Skin epidermis (tissue), 12 donors: ENCODE measurements at regions not wholly inside any gene's neighbourhood (a gene's known extent, or its start where the extent isn't known, plus 50 kb on each side); places are given as distances from the start of the nearest gene placed in this dataset.
"Not testable (repeated sequence)": the region's sequence is repeated elsewhere in the genome, so short reads cannot be mapped to it uniquely, and the experiment has no call there.

Source experiments
- H3K27ac ChIP-seq, 21 experiments: fragments of 200-600 bp; sonication (generic) in 11 of 21; one replicate each; pipeline ENCODE4 v1.5.0; 2020; ENCODE audit warnings: mild to moderate bottlenecking in 3 of 21, inconsistent platforms in 2 of 21, moderate library complexity in 2 of 21
- H3K4me3 ChIP-seq, 7 experiments: fragments of 200-600 bp; sonication (generic) in 2 of 7; one replicate each; pipeline ENCODE4 v1.5.0; 2020; ENCODE audit warnings: inconsistent platforms in 2 of 7, mild to moderate bottlenecking in 2 of 7, moderate library complexity in 1 of 7

- Histone ChIP-seq H3K27ac (peak overlapping the region in 6 of 21 experiments; percentile 11 to 86 (median 61)), H3K4me3 (no peak overlapping the region)
These were observed 176.1 kb upstream of the CDH5 start for GRCh38 chr16:66190411-66190810.

GRCh38 chr16:66189951-66190350 lies 176.5 kb upstream of the CDH5 start:
- no peak overlapping the region for H3K4me3 ChIP-seq
- peak overlapping the region in 6 of 21 experiments; percentile 59 to 86 (median 72) for H3K27ac ChIP-seq

GRCh38 chr16:66188917-66189725 lies 177.4 kb upstream of the CDH5 start:
- peak overlapping the region in 16 of 21 experiments; percentile 1 to 86 (median 56) for H3K27ac ChIP-seq

GRCh38 chr16:66186251-66186785 lies 180.2 kb upstream of the CDH5 start:
- H3K27ac ChIP-seq: no peak overlapping the region
- no peak overlapping the region for H3K4me3 ChIP-seq

More at GRCh38 chr16:66188917-66189725, 177.4 kb upstream of the CDH5 start:
- no peak overlapping the region for H3K4me3 ChIP-seq

- Histone ChIP-seq H3K4me3 (no peak overlapping the region), H3K27ac (no peak overlapping the region)
These were observed 183.9 kb upstream of the CDH5 start for GRCh38 chr16:66182592-66182991.

- Histone ChIP-seq H3K4me3 (no peak overlapping the region), H3K27ac (no peak overlapping the region)
These were observed 189.8 kb upstream of the CDH5 start for GRCh38 chr16:66176731-66177130.

GRCh38 chr16:66176111-66176510 lies 190.4 kb upstream of the CDH5 start:
- Histone ChIP-seq H3K27ac (no peak overlapping the region), H3K4me3 (no peak overlapping the region)

- no peak overlapping the region for H3K27ac ChIP-seq
These were observed 190.9 kb upstream of the CDH5 start for GRCh38 chr16:66175636-66176035.

GRCh38 chr16:66175058-66175457 lies 191.4 kb upstream of the CDH5 start:
- Histone ChIP-seq H3K27ac (no peak overlapping the region), H3K4me3 (no peak overlapping the region)

More at GRCh38 chr16:66175636-66176035, 190.9 kb upstream of the CDH5 start:
- H3K4me3 ChIP-seq: no peak overlapping the region

GRCh38 chr16:66173796-66174195 lies 192.7 kb upstream of the CDH5 start:
- H3K4me3 ChIP-seq, H3K27ac ChIP-seq: not testable (repeated sequence)

- not testable (repeated sequence) for H3K4me3 ChIP-seq
- peak overlapping the region in 1 of 21 experiments; percentile 44 for H3K27ac ChIP-seq
These were observed 193.3 kb upstream of the CDH5 start for GRCh38 chr16:66173181-66173580.

- H3K27ac ChIP-seq: peak overlapping the region in 1 of 21 experiments; percentile 44
- H3K4me3 ChIP-seq: no peak overlapping the region
These were observed 194.0 kb upstream of the CDH5 start for GRCh38 chr16:66172463-66172862.

GRCh38 chr16:66171578-66171977 lies 194.9 kb upstream of the CDH5 start:
- H3K4me3 ChIP-seq: no peak overlapping the region
- H3K27ac ChIP-seq: peak overlapping the region in 1 of 21 experiments; percentile 34

- no peak overlapping the region for H3K27ac ChIP-seq
- H3K4me3 ChIP-seq: no peak overlapping the region
These were observed 195.5 kb upstream of the CDH5 start for GRCh38 chr16:66170989-66171388.

GRCh38 chr16:66169817-66170216 lies 196.7 kb upstream of the CDH5 start:
- H3K4me3 ChIP-seq: no peak overlapping the region
- no peak overlapping the region for H3K27ac ChIP-seq

- H3K27ac ChIP-seq: no peak overlapping the region
- H3K4me3 ChIP-seq: no peak overlapping the region
These were observed 197.7 kb upstream of the CDH5 start for GRCh38 chr16:66168777-66169176.

- no peak overlapping the region for H3K4me3 ChIP-seq
- peak overlapping the region in 2 of 21 experiments; percentile 19 to 81 for H3K27ac ChIP-seq
These were observed 198.8 kb upstream of the CDH5 start for GRCh38 chr16:66167564-66168291.

- no peak overlapping the region for H3K4me3 ChIP-seq
- H3K27ac ChIP-seq: peak overlapping the region in 1 of 21 experiments; percentile 81
These were observed 200.0 kb upstream of the CDH5 start for GRCh38 chr16:66166490-66166889.

- peak overlapping the region in 4 of 21 experiments; percentile 18 to 81 (median 43) for H3K27ac ChIP-seq
- H3K4me3 ChIP-seq: no peak overlapping the region
These were observed 200.6 kb upstream of the CDH5 start for GRCh38 chr16:66165879-66166278.

GRCh38 chr16:66164581-66165247 lies 201.8 kb upstream of the CDH5 start:
- Histone ChIP-seq H3K4me3 (no peak overlapping the region), H3K27ac (peak overlapping the region in 9 of 21 experiments; percentile 9 to 81 (median 41))
